Fibroblast of the aortic adventitia (primary cell): ENCODE measurements at regions not wholly inside any gene's neighbourhood (a gene's known extent, or its start where the extent isn't known, plus 50 kb on each side); places are given as distances from the start of the nearest gene placed in this dataset.
"Not testable (repeated sequence)": the region's sequence is repeated elsewhere in the genome, so short reads cannot be mapped to it uniquely, and the experiment has no call there.

Experiments used
- DNase-seq: peaks from one replicate; pipeline ENCODE4 v3.0.0-alpha.2; 2010; ENCODE audit warnings: low read depth
- H3K4me3 ChIP-seq: 2 replicates; pipeline ENCODE4 v1.5.1; 2011; ENCODE audit warnings: low read depth, mild to moderate bottlenecking, control low read depth, low read length, moderate library complexity
- CTCF ChIP-seq: IDR thresholded peaks from 2 replicates; pipeline ENCODE4 v1.5.1; 2011; ENCODE audit warnings: mild to moderate bottlenecking, low read length, control low read depth, inconsistent platforms; ENCODE audit not compliant: insufficient read depth

- no peak for DNase-seq
- no peak overlapping the region for H3K4me3 ChIP-seq
- TF ChIP-seq CTCF = no peak
Observed at GRCh38 chr6:15008269-15008668, 237.6 kb upstream of the JARID2 start.

DNA sequence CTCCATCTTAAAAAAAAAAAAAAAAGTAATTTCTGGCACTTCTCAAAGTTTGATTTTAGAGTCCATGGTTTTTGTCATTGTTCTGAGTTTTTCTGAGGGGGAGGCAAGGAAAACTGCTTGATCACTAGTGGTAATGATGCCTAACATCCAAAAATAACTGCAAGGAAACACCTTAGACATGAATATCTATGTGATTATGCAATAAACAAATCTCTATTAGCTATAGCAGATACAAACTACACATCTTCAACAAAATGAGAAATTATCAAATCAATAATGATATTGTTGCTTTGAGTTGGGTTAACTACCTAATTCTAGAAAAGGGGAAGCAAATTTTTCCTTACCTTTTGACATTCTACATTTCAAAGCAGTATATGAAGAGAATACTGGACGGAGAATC lies 230.9 kb upstream of the JARID2 start:
- DNase-seq = no peak
- no peak overlapping the region for H3K4me3 ChIP-seq
- no peak for TF ChIP-seq CTCF

GRCh38 chr6:15016813-15017212 lies 229.1 kb upstream of the JARID2 start:
- no peak overlapping the region for H3K4me3 ChIP-seq
- TF ChIP-seq CTCF = no peak
- no peak for DNase-seq

GRCh38 chr6:15017261-15017660 lies 228.6 kb upstream of the JARID2 start:
- TF ChIP-seq CTCF = no peak
- peak; percentile 4 for DNase-seq
- no peak overlapping the region for H3K4me3 ChIP-seq

DNA sequence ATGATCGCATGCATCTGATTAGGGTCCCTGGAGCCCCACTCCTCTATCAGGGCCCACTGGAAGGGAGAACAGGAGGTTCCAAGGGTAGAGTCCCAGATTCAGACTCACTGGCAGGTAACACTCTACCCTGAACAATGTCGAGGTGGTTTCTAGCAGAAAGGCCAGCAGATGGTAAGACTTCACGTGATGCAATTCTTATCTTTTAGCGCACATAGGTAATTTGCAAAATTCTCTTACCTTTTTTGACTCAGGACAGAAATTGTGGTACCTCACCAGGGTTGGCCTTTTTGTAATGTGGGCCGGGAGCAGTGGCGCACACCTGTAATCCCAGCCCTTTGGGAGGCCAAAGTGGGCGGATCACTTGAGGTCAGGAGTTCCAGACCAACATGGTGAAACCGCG lies 228.1 kb upstream of the JARID2 start:
- no peak for TF ChIP-seq CTCF
- no peak for DNase-seq
- H3K4me3 ChIP-seq = no peak overlapping the region

GRCh38 chr6:15020119-15020770 lies 225.6 kb upstream of the JARID2 start:
- no peak overlapping the region for H3K4me3 ChIP-seq
- DNase-seq = no peak
- TF ChIP-seq CTCF = no peak

- H3K4me3 ChIP-seq = no peak overlapping the region
- TF ChIP-seq CTCF = no peak
- no peak for DNase-seq
Observed at GRCh38 chr6:15021074-15021473, 224.8 kb upstream of the JARID2 start.

DNA sequence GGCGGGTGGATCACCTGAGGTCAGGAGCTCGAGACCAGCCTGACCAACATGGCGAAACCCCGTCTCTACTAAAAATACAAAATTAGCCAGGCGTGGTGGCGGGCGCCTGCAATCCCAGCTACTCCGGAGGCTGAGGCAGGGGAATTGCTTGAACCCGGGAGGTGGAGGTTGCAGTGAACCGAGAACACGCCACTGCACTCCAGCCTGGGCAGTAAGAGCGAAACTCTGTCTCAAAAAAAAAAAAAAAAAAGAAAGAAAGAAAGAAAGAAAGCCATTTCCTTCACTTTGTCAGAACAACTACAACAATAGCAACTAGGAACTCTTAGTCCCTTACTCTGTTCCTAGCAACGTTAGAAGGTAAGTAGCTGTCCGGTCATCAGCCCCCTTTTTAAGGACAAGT lies 222.9 kb upstream of the JARID2 start:
- DNase-seq, H3K4me3 ChIP-seq: not testable (repeated sequence)
